SK-N-SH treated with all-trans-retinoic acid at 6 μM for 48 hours (cell line): ENCODE measurements at regions not wholly inside any gene's neighbourhood (a gene's known extent, or its start where the extent isn't known, plus 50 kb on each side); places are given as distances from the start of the nearest gene placed in this dataset.

Experiments used
- ARNTL ChIP-seq: fragments of 450-650 bp; formaldehyde crosslinking; IDR thresholded peaks from 2 replicates; pipeline ENCODE4 v1.5.0; 2020; ENCODE audit warnings: low read depth, mild to moderate bottlenecking, moderate library complexity, borderline replicate concordance
- CREB5 ChIP-seq: fragments of 250-450 bp; sonication (Bioruptor Pico); IDR thresholded peaks from 2 replicates; pipeline ENCODE4 v1.5.1; 2020; ENCODE audit warnings: low read depth, mild to moderate bottlenecking, moderate library complexity
- ZNF565 ChIP-seq: fragments of 450-650 bp; formaldehyde crosslinking; conservative IDR thresholded peaks from 2 replicates; pipeline ENCODE4 v1.5.0; 2020; ENCODE audit warnings: low read depth, mild to moderate bottlenecking, moderate library complexity

GRCh38 chr3:56938530-56938929 lies 121.9 kb upstream of the SPATA12 start:
- TF ChIP-seq ZNF565 (CRISPR knock-in tag) = no peak
- no peak for TF ChIP-seq ARNTL
- no peak for TF ChIP-seq CREB5
